HL-60 (cell line): ENCODE measurements at regions not wholly inside any gene's neighbourhood (a gene's known extent, or its start where the extent isn't known, plus 50 kb on each side); places are given as distances from the start of the nearest gene placed in this dataset.

ENCODE experiments used
- DNase-seq, 2 experiments: peaks; one replicate each; pipeline ENCODE4 v3.0.0-alpha.2; 2010 to 2020; ENCODE audit warnings: low read depth in 1 of 2, low spot score in 1 of 2
- H3K27ac ChIP-seq: fragments of 250-450 bp; sonication (Bioruptor Pico); replicated peaks from 2 replicates; pipeline ENCODE4 v1.5.1; 2020; ENCODE audit warnings: mild to moderate bottlenecking, moderate library complexity
- H3K27me3 ChIP-seq: fragments of 250-450 bp; sonication (Bioruptor Pico); 2 replicates; pipeline ENCODE4 v1.5.1; 2021; ENCODE audit warnings: mild to moderate bottlenecking, moderate library complexity; ENCODE audit not compliant: insufficient read depth, poor library complexity, severe bottlenecking
- H3K4me3 ChIP-seq: replicated peaks from 2 replicates; pipeline ENCODE4 v1.5.1; 2011; ENCODE audit warnings: mild to moderate bottlenecking, control low read depth, low read length; ENCODE audit not compliant: insufficient read depth
- CTCF ChIP-seq: IDR thresholded peaks from one replicate; pipeline ENCODE4 v1.5.1; 2011; ENCODE audit warnings: low read length, control low read depth, inconsistent platforms; ENCODE audit not compliant: insufficient read depth
- GABPA ChIP-seq: IDR thresholded peaks from 2 replicates; pipeline ENCODE4 v1.6.1; 2012; ENCODE audit warnings: low read depth
- POLR2AphosphoS5 ChIP-seq: IDR thresholded peaks from 2 replicates; pipeline ENCODE4 v1.6.1; 2012; ENCODE audit warnings: low read depth
- REST ChIP-seq: IDR thresholded peaks from 2 replicates; pipeline ENCODE4 v1.6.1; 2012; ENCODE audit warnings: low read depth; ENCODE audit not compliant: insufficient replicate concordance
- SPI1 ChIP-seq: IDR thresholded peaks from 2 replicates; pipeline ENCODE4 v1.6.1; 2012; ENCODE audit warnings: low read depth, mild to moderate bottlenecking, borderline replicate concordance

GRCh38 chr4:188452097-188452496 is 312.9 kb downstream of the TRIML1 start:
- DNase-seq = no peak
- H3K27me3 ChIP-seq = no peaks in the 10 kb centered on the region
- no peak for TF ChIP-seq GABPA
- TF ChIP-seq POLR2AphosphoS5 = no peak
- TF ChIP-seq CTCF = no peak
- TF ChIP-seq SPI1 = no peak
- no peak for TF ChIP-seq REST
- no peak overlapping the region for H3K4me3 ChIP-seq
- no peak overlapping the region for H3K27ac ChIP-seq

- no peak overlapping the region for H3K27ac ChIP-seq
- TF ChIP-seq GABPA (no peak), POLR2AphosphoS5 (no peak), CTCF (no peak)
- no peak for DNase-seq
- no peak overlapping the region for H3K4me3 ChIP-seq
- H3K27me3 ChIP-seq = no peaks in the 10 kb centered on the region
Observed at GRCh38 chr4:188454575-188454974, 315.3 kb downstream of the TRIML1 start.

GRCh38 chr4:188455062-188455752 is 316.0 kb downstream of the TRIML1 start:
- no peak for TF ChIP-seq REST
- TF ChIP-seq GABPA = no peak
- TF ChIP-seq POLR2AphosphoS5 = no peak
- no peak for TF ChIP-seq CTCF
- TF ChIP-seq SPI1 = no peak
- Histone ChIP-seq H3K27ac (no peak overlapping the region), H3K27me3 (no peaks in the 10 kb centered on the region), H3K4me3 (no peak overlapping the region)
- no peak for DNase-seq

GRCh38 chr4:188459381-188459780 is 320.1 kb downstream of the TRIML1 start:
- Histone ChIP-seq H3K27ac (no peak overlapping the region), H3K4me3 (no peak overlapping the region), H3K27me3 (no peaks in the 10 kb centered on the region)
- DNase-seq = no peak
- TF ChIP-seq POLR2AphosphoS5 (no peak), SPI1 (no peak), GABPA (no peak), CTCF (no peak), REST (no peak)
